ENCODE measurements at regions not wholly inside any gene's neighbourhood (a gene's known extent, or its start where the extent isn't known, plus 50 kb on each side); places are given as distances from the start of the nearest gene placed in this dataset.
A peak's percentile ranks its signal among the peaks of the same experiment; 100 is the strongest.

GRCh38 chr4:128604204-128604603 lies 205.3 kb upstream of the JADE1 start:
- no peak overlapping the region for H3K27ac ChIP-seq
- intact Hi-C loops (cut with DNase I), result no loop called here
- TF ChIP-seq, protein P1, sequence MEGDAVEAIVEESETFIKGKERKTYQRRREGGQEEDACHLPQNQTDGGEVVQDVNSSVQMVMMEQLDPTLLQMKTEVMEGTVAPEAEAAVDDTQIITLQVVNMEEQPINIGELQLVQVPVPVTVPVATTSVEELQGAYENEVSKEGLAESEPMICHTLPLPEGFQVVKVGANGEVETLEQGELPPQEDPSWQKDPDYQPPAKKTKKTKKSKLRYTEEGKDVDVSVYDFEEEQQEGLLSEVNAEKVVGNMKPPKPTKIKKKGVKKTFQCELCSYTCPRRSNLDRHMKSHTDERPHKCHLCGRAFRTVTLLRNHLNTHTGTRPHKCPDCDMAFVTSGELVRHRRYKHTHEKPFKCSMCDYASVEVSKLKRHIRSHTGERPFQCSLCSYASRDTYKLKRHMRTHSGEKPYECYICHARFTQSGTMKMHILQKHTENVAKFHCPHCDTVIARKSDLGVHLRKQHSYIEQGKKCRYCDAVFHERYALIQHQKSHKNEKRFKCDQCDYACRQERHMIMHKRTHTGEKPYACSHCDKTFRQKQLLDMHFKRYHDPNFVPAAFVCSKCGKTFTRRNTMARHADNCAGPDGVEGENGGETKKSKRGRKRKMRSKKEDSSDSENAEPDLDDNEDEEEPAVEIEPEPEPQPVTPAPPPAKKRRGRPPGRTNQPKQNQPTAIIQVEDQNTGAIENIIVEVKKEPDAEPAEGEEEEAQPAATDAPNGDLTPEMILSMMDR (IDR thresholded peaks at IDR 0.05), result no peak
- peaks cover 41% of the 10 kb centered on the region for H3K4me1 ChIP-seq
- ATAC-seq, result no peak
- DNase-seq, result no peak
- H3K36me3 ChIP-seq (ENCODE audit: insufficient read depth in 1 of 2, low read depth in 1 of 2), result no peaks in the 10 kb centered on the region
- 93 to 100% (median 97%) methylated on average over 1 of the region's 1 CpG for WGBS, 3 donors
- H3K27me3 ChIP-seq (ENCODE audit: insufficient read depth in 3 of 3, low read length in 2 of 3), result no peaks in the 10 kb centered on the region
- no peaks in the 10 kb centered on the region for H3K9me3 ChIP-seq
- H3K4me3 ChIP-seq, result no peak overlapping the region

DNA sequence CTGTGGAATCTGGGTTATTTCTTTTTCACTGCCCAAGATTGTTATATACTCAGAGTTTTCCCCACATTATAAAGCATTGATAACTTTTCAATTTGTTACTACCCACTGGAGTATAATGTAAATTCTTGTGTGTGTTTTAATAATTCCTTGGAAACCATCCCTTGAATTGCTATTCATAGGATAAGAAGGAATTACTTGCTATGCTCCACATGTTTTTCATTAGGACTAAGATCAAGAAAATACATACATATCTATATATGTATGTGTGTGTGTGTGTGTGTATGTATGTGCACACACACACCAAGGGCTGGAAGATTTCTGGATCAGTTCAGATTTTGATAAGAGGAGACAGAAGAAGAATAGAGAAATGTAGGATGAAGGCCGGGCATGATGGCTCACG lies 206.4 kb upstream of the JADE1 start:
- H3K4me3 ChIP-seq, result no peak overlapping the region
- intact Hi-C loops (cut with DNase I), result no loop called here
- ATAC-seq (no peak), DNase-seq (no peak)
- no peaks in the 10 kb centered on the region for H3K36me3 ChIP-seq (ENCODE audit: insufficient read depth in 1 of 2, low read depth in 1 of 2)
- no peaks in the 10 kb centered on the region for H3K27me3 ChIP-seq (ENCODE audit: insufficient read depth in 3 of 3, low read length in 2 of 3)
- WGBS, 3 donors, result 95 to 100% (median 98%) methylated on average over 2 of the region's 2 CpGs
- H3K9me3 ChIP-seq, result no peaks in the 10 kb centered on the region
- peaks cover 44% of the 10 kb centered on the region for H3K4me1 ChIP-seq
- TF ChIP-seq, protein P1 (IDR thresholded peaks at IDR 0.05), result no peak
- no peak overlapping the region for H3K27ac ChIP-seq

DNA sequence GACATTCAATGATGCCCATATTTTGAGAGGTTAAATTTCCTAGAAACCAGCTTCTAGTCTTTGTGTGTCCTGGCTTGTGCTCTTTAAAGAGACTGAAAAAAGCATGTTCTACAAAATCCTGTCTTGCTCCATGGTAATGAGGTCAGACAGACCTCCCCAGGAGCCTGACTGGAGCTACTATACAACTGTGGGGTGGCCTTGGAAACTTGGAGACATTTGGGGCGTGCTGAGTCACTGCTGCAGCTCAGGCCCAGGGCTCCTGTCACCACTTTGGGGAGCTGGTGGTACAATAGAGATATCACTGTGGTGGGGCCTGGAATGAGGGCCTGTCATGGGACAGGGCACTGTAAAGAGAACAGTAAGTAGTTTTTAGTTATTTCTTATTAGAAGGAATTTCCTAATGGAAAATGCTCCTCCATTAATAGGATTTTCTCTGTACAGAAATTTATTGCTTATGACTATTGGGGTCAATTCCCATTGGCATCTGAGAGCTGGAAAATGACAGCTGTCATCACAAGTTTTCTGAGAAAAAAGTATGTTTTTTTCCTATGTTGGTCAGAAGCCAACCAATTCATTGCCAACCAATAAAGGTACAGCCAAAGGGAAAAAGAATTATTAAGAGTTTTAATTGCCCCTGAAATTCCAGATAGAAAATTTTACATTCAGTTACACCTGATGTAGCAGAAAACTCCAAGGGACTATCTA lies 207.4 kb upstream of the JADE1 start:
- Histone ChIP-seq H3K36me3 (ENCODE audit: insufficient read depth in 1 of 2, low read depth in 1 of 2) (no peaks in the 10 kb centered on the region), H3K27ac (peak overlapping the region; percentile 10), H3K4me3 (no peak overlapping the region), H3K27me3 (ENCODE audit: insufficient read depth in 3 of 3, low read length in 2 of 3) (no peaks in the 10 kb centered on the region), H3K9me3 (no peaks in the 10 kb centered on the region), H3K4me1 (peaks cover 44% of the 10 kb centered on the region)
- TF ChIP-seq, protein P1 (IDR thresholded peaks at IDR 0.05), result no peak
- 90 to 100% (median 91%) methylated on average over 1 of the region's 1 CpG for WGBS, 3 donors
- DNase-seq (no peak), ATAC-seq (peak in 1 of 4 donors; percentile 23)
- intact Hi-C loops (cut with DNase I), result no loop called here

- no peak overlapping the region for H3K4me3 ChIP-seq
- intact Hi-C loops (cut with DNase I), result no loop called here
- peaks cover 44% of the 10 kb centered on the region for H3K4me1 ChIP-seq
- TF ChIP-seq, protein P1 (IDR thresholded peaks at IDR 0.05), result no peak
- H3K36me3 ChIP-seq (ENCODE audit: insufficient read depth in 1 of 2, low read depth in 1 of 2), result no peaks in the 10 kb centered on the region
- WGBS, 3 donors, result 57 to 67% (median 59%) methylated on average over 14 of the region's 14 CpGs
- H3K9me3 ChIP-seq, result no peaks in the 10 kb centered on the region
- no peaks in the 10 kb centered on the region for H3K27me3 ChIP-seq (ENCODE audit: insufficient read depth in 3 of 3, low read length in 2 of 3)
- H3K27ac ChIP-seq, result peak overlapping the region; percentile 34
- peak; percentile 56 to 63 for DNase-seq
- peak; percentile 74 to 88 (median 80) for ATAC-seq
Observed at GRCh38 chr4:128600996-128601871, 208.3 kb upstream of the JADE1 start.
